GM12872 (cell line): ENCODE measurements at regions not wholly inside any gene's neighbourhood (a gene's known extent, or its start where the extent isn't known, plus 50 kb on each side); places are given as distances from the start of the nearest gene placed in this dataset.

Source experiments
- TF ChIP-seq, protein P1 (sequence below): IDR thresholded peaks from 3 replicates; pipeline ENCODE4 v1.5.1; 2011; ENCODE audit warnings: low read depth, mild to moderate bottlenecking, low read length, moderate library complexity; ENCODE audit not compliant: insufficient read depth

DNA sequence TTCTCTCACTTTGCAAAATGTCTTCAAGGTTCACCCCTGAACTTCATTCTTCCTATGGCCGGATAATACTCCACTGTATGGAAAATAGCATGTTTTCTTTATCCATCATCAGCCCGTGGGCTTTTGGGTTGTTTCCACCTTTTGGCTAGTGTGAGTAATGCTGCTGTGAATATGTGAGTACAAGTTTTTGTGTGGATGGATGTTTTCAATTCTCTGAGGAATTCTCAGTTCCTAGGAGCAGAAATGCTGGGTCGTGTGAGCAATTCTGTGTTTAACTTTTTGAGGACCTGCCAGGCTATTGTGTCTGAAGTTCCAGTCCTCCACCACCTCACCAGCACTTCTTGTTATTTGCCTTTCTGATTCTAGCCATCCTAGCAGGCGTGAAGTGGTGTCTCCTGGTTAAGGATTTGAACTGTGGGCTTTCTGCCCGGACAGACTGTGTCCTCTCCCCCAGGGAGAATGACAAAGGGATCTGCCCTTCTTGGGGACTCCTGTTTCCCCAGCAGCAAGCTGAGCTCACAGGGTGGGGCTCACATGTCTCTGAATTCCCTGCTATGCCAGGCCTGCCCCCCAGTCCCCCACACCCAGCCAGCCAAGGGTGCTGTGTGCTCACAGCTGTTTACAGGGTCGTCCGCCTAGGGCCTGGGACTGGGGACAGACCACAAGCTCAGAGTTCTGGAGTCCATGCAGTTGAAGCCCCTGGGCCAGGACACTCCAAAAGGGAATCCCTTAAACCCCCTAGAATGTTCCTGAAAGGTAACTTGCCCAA lies 92.2 kb upstream of the CIBAR2 start:
- TF ChIP-seq, protein P1, sequence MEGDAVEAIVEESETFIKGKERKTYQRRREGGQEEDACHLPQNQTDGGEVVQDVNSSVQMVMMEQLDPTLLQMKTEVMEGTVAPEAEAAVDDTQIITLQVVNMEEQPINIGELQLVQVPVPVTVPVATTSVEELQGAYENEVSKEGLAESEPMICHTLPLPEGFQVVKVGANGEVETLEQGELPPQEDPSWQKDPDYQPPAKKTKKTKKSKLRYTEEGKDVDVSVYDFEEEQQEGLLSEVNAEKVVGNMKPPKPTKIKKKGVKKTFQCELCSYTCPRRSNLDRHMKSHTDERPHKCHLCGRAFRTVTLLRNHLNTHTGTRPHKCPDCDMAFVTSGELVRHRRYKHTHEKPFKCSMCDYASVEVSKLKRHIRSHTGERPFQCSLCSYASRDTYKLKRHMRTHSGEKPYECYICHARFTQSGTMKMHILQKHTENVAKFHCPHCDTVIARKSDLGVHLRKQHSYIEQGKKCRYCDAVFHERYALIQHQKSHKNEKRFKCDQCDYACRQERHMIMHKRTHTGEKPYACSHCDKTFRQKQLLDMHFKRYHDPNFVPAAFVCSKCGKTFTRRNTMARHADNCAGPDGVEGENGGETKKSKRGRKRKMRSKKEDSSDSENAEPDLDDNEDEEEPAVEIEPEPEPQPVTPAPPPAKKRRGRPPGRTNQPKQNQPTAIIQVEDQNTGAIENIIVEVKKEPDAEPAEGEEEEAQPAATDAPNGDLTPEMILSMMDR, result no peak

DNA sequence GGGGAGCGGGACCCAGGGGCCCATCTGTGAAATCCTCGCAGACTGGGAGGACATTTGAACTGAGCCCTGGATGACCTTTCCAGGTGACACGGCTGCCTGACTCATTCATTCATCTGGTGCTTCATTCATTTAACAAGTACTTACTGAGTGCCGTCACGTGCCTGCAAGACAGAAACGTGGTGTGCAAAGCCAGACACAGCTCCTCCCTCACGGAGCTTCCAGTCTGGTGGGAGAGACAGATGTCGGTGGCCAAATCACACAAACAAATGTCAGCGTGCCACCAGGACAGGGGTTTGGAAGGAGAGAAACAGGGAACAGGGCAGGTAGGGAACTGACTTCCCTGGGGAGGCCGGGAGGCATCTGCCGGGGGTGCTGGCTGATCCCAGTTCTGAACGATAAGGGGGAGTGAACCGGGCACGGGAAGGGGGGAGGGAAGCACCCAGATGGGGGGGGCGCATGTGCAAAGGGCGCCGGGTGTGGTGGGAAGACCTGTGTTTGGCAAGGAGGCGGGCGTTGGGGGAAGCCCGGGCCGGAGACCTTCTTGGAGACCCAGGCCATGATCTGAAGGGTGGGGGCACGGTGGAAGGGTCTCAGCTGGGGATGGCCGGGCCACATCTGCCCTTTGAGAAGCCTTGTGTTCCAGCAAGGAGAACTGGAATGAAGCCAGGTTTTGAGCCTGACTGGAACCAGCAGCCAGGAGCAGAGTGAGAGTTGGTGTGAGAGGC lies 93.6 kb upstream of the CIBAR2 start:
- TF ChIP-seq, protein P1, result no peak

DNA sequence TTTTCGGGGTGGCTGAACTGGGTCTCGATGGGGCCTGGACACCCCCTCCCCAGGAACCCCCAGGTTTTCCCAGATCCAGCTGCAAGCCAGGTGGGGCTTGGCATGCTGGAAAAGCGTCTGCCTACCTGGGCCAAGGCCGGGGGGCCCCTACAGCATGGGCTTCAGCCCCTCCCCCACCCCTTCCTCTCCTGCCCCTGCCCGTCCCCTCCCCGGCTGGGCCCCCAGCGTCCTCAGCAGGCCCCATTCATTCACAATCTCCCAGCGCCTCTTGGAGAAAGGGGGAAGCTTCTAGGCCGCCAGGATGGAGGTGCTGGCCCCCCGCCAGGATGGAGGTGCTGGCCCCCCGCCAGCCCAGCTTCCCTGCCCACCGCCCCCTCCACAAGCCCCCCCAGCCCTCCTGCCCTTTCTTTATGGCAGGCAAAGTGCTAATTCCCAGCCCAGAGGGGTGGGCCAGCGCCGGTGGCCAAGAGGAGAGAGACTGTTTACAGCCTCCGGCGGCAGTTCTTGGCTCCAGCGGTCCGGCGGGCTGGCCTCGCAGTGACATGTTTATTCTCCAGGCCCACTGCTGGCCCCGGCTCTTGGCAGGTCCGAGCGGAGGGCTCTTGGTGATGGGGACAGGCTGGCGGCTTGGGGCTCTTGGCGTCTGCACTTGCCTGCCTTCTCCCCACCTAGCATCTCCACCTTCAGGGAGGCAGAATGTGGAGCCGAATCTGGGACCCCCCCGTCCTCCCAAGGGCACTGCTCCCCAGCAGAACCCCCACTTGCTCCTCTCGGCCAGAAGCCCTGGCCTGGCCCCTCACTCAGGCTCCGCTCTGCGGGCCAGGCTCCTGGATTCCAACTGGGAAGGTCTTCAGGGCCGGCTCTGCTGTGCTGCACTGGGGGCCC lies 94.4 kb upstream of the CIBAR2 start:
- TF ChIP-seq, protein P1, result no peak

DNA sequence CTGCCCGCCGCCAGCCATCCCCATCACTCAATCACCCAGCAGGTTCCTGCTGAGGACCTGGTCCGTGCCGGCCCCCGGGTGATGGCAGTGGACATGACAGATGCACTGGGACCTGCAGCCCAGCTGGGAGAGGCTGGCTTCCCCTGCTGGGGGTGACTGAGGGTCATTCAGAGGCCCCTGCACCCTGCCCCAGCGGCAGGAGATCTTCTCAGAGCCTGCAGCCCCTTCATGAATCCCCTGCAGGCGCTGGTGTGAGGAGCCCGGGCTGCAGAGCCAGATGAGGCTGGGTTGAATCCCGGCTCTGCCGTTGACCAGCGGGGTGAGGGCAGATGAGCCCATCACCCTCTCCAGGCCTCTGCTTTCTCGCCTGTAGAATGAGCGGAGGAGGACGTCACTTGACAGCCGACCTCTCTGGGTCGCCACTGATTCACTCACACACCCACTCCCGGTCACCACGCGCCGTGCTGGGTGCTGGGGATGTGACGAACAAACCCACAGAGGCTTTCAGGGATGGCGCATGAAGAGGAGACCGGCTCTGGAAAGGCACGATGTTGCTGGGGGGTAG lies 95.2 kb upstream of the CIBAR2 start:
- TF ChIP-seq, protein P1, result no peak

DNA sequence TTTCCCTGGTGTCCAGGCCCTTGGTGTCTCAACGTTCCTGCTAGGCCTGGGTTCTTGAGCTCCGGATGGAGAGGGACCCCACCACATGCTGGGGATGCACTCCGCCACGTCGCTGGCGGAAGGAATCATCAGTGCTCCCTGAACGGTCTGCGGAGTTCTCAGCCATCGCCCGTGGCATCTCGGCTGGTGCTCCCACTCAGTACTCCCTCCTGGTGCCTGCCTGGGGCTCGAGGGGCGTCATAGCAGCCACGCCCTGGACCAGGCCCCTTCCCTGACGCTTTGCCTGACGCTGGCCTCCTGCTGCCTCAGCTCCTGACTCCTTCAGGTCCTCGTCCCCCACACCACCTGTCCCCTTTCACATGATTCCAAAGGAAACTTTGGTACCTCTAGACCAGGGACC lies 95.9 kb upstream of the CIBAR2 start:
- TF ChIP-seq, protein P1, result no peak

DNA sequence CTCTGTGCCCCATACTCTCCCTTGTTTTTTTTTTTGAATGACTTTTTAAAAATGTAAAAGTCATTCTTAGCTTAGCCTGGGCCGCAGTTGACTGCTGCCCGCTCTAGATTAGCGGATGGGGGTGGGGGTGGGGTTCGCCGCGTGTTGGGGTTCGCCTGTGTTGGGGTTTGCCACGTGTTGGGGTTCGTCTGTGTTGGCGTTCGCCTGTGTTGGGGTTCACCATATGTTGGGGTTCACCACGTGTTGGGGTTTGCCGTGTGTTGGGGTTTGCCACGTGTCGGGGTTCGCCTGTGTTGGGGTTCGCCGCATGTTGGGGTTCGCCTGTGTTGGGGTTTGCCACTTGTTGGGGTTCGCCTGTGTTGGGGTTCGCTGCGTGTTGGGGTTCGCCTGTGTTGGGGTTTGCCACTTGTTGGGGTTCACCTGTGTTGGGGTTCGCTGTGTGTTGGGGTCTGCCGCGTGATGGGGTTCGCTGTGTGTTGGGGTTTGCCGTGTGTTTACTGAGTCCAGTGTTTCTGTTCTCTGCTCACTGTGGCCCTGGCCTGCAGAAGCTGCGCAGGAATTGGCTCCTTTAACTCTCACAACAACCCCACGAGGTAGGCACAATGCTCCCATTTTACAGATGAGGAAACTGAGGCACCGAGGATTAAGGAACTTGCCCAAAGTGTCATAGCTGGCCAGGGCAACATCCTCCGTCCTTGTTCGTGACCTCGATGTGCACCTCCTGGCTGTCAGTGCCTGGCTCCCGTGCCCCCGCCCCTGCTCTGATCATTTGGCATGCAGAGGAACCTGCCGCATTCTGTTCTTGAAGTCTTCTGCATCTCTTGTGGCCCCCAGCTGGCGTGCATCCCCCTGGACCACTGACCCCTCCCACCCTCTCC lies 96.6 kb upstream of the CIBAR2 start:
- TF ChIP-seq, protein P1, result no peak
